Fibroblast of lung (primary cell): ENCODE measurements at regions not wholly inside any gene's neighbourhood (a gene's known extent, or its start where the extent isn't known, plus 50 kb on each side); places are given as distances from the start of the nearest gene placed in this dataset.

Experiments used
- DNase-seq, 2 donors: peaks; one replicate each; pipeline versions ENCODE4 v3.0.0 to v3.0.0-alpha.2; 2010; ENCODE audit warnings: low read depth in 2 of 2
- H2AFZ ChIP-seq: 2 replicates; pipeline ENCODE4 v1.5.1; 2012; ENCODE audit warnings: low read length, control low read depth, inconsistent platforms
- H3K27ac ChIP-seq: 2 replicates; pipeline ENCODE4 v1.5.1; 2011; ENCODE audit warnings: low read length, control low read depth; ENCODE audit not compliant: insufficient read depth
- H3K27me3 ChIP-seq: 2 replicates; pipeline ENCODE4 v1.5.1; 2011; ENCODE audit warnings: mild to moderate bottlenecking, low read length; ENCODE audit not compliant: control insufficient read depth, insufficient read depth
- H3K36me3 ChIP-seq: 2 replicates; pipeline ENCODE4 v1.5.1; 2011; ENCODE audit warnings: low read length; ENCODE audit not compliant: control insufficient read depth, insufficient read depth
- H3K4me1 ChIP-seq: 2 replicates; pipeline ENCODE4 v1.5.1; 2011; ENCODE audit warnings: low read length; ENCODE audit not compliant: control insufficient read depth, insufficient read depth; ENCODE audit errors: extremely low read depth
- H3K4me2 ChIP-seq: 2 replicates; pipeline ENCODE4 v1.5.1; 2011; ENCODE audit warnings: low read length, control low read depth; ENCODE audit not compliant: insufficient read depth; ENCODE audit errors: extremely low read depth
- H3K4me3 ChIP-seq, 4 experiments: fragments of 200-600 bp in 1 of 4; sonication (generic) in 1 of 4; replicated peaks in 1 of 4; 2 replicates each; pipeline ENCODE4 v1.5.1; 2011 to 2016; ENCODE audit warnings: low read length in 4 of 4, low read depth in 3 of 4, mild to moderate bottlenecking in 3 of 4, control low read depth in 2 of 4, inconsistent platforms in 1 of 4, mixed read lengths in 1 of 4; ENCODE audit not compliant: insufficient read depth in 1 of 4; ENCODE audit errors: control extremely low read depth in 1 of 4
- H3K79me2 ChIP-seq: 2 replicates; pipeline ENCODE4 v1.5.1; 2012; ENCODE audit warnings: mild to moderate bottlenecking, low read length, inconsistent platforms; ENCODE audit not compliant: control insufficient read depth, insufficient read depth
- H3K9ac ChIP-seq: 2 replicates; pipeline ENCODE4 v1.5.1; 2011; ENCODE audit warnings: mild to moderate bottlenecking, low read length, control low read depth; ENCODE audit not compliant: insufficient read depth
- H3K9me3 ChIP-seq: 2 replicates; pipeline ENCODE4 v1.5.1; 2012; ENCODE audit warnings: low read depth, low read length; ENCODE audit not compliant: control insufficient read depth, insufficient read depth
- H4K20me1 ChIP-seq: 2 replicates; pipeline ENCODE4 v1.5.1; 2011; ENCODE audit warnings: low read length; ENCODE audit not compliant: control insufficient read depth, insufficient read depth; ENCODE audit errors: extremely low read depth
- CTCF ChIP-seq, 2 donors: IDR thresholded peaks in 1 of 2; conservative IDR thresholded peaks in 1 of 2; 1 replicate in 1 of 2; 2 replicates in 1 of 2; pipeline ENCODE4 v1.5.1; 2011 to 2012; ENCODE audit warnings: low read length in 2 of 2, control low read depth in 1 of 2, inconsistent platforms in 1 of 2, low read depth in 1 of 2, mild to moderate bottlenecking in 1 of 2
- EZH2 ChIP-seq: IDR thresholded peaks from 2 replicates; pipeline ENCODE4 v1.5.1; 2012; ENCODE audit warnings: low read length, control low read depth, mild to moderate bottlenecking; ENCODE audit errors: missing control alignments

GRCh38 chr1:244171241-244171985, 120.3 kb downstream of the ZBTB18 start:
- DNase-seq = no peak
- H3K27me3 ChIP-seq = no peaks in the 10 kb centered on the region
- H3K9ac ChIP-seq = no peak overlapping the region

GRCh38 chr1:244173240-244173639, 122.2 kb downstream of the ZBTB18 start:
- no peak overlapping the region for H3K27ac ChIP-seq
- H3K9me3 ChIP-seq = no peaks in the 10 kb centered on the region
- no peak for DNase-seq
- H2AFZ ChIP-seq = no peak overlapping the region
- H3K4me2 ChIP-seq = no peak overlapping the region
- TF ChIP-seq EZH2 (no peak), CTCF (conservative IDR thresholded peaks at IDR 0.05 in 1 of 2, IDR thresholded peaks at IDR 0.05 in 1 of 2; ENCODE audit: low read depth in 1 of 2, low read length in 2 of 2) (no peak)
- no peaks in the 10 kb centered on the region for H4K20me1 ChIP-seq
- no peak overlapping the region for H3K4me3 ChIP-seq
- H3K27me3 ChIP-seq = no peaks in the 10 kb centered on the region
- no peak overlapping the region for H3K9ac ChIP-seq
- no peaks in the 10 kb centered on the region for H3K4me1 ChIP-seq
- no peaks in the 10 kb centered on the region for H3K36me3 ChIP-seq
- no peaks in the 10 kb centered on the region for H3K79me2 ChIP-seq

More at GRCh38 chr1:244171241-244171985, 120.3 kb downstream of the ZBTB18 start:
- Histone ChIP-seq H4K20me1 (no peaks in the 10 kb centered on the region), H3K4me3 (no peak overlapping the region), H3K4me1 (no peaks in the 10 kb centered on the region), H3K4me2 (no peak overlapping the region), H3K27ac (no peak overlapping the region), H3K9me3 (no peaks in the 10 kb centered on the region), H3K79me2 (no peaks in the 10 kb centered on the region), H3K36me3 (no peaks in the 10 kb centered on the region), H2AFZ (no peak overlapping the region)
- TF ChIP-seq CTCF (conservative IDR thresholded peaks at IDR 0.05 in 1 of 2, IDR thresholded peaks at IDR 0.05 in 1 of 2; ENCODE audit: low read depth in 1 of 2, low read length in 2 of 2) = no peak
- TF ChIP-seq EZH2 = no peak

- DNase-seq = peak in 1 of 2 donors; percentile 63
- Histone ChIP-seq H3K4me2 (peak overlapping the region; percentile 18), H3K4me3 (no peak overlapping the region), H3K9me3 (no peaks in the 10 kb centered on the region), H3K79me2 (no peaks in the 10 kb centered on the region), H3K27me3 (no peaks in the 10 kb centered on the region), H2AFZ (peak overlapping the region; percentile 12), H3K27ac (no peak overlapping the region), H4K20me1 (no peaks in the 10 kb centered on the region), H3K36me3 (no peaks in the 10 kb centered on the region), H3K4me1 (no peaks in the 10 kb centered on the region), H3K9ac (no peak overlapping the region)
- TF ChIP-seq CTCF (conservative IDR thresholded peaks at IDR 0.05 in 1 of 2, IDR thresholded peaks at IDR 0.05 in 1 of 2; ENCODE audit: low read depth in 1 of 2, low read length in 2 of 2) = no peak
- TF ChIP-seq EZH2 = no peak
Measured at GRCh38 chr1:244173769-244174168, 122.7 kb downstream of the ZBTB18 start.
